GM12865 (cell line): ENCODE measurements at regions not wholly inside any gene's neighbourhood (a gene's known extent, or its start where the extent isn't known, plus 50 kb on each side); places are given as distances from the start of the nearest gene placed in this dataset.

Experiments used
- DNase-seq: peaks from one replicate; pipeline ENCODE4 v3.0.0; 2010; ENCODE audit warnings: low read depth
- H3K4me3 ChIP-seq: 2 replicates; pipeline ENCODE4 v1.5.1; 2011; ENCODE audit warnings: mild to moderate bottlenecking, low read depth, low read length, control low read depth
- CTCF ChIP-seq: IDR thresholded peaks from 2 replicates; pipeline ENCODE4 v1.5.1; 2011; ENCODE audit warnings: low read length, control low read depth, low read depth, inconsistent platforms; ENCODE audit not compliant: insufficient read depth; ENCODE audit errors: missing control alignments

GRCh38 chr1:102365071-102365470 lies 368.3 kb upstream of the OLFM3 start:
- DNase-seq = no peak
- no peak overlapping the region for H3K4me3 ChIP-seq
- no peak for TF ChIP-seq CTCF

DNA sequence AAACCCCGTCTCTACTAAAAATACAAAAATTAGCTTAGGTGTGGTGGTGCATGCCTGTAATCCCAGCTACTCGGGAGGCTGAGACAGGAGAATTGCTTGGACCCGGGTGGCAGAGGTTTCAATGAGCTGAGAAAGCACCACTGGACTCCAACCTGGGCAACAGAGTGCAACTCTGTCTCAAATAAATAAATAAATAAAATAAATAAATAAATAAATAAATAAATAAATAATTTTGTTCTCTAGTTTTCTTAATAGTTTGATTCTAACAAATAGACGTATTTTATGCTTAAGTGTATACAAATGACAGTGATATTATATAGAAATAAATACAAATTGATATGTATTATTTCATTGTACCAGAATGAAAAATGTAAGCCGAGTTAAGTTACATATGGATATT lies 339.9 kb upstream of the OLFM3 start:
- TF ChIP-seq CTCF = no peak
- DNase-seq = no peak
- no peak overlapping the region for H3K4me3 ChIP-seq

DNA sequence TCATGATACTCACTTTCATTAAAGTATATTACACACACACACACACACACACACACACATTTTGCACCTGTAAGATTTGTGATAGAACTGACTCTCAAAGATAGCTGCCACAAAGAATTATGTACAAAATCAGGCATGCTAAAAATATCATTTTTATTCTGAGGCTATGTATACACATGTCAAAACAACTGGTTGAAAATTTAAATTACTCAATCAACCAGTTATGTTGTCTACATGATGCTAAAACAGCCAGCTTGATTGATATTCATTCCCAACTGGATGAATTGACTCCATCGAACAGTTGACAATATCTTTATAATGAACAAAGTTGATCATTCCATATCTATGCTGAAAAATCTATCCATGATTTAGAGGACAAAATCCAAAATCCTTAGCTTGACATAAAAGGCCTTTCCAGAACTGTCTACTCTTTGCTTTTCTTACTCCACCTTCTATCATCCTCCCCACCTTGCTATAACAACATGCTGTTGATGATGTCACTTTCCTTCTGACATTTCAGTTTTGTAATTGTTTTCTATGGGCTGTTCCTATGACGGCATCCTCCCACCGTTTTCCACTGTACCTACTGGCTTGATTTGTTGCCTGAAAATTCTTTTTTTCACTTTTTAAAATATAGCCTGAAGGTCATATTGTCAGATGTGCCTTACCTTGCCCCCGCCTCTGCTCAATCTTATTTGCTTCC lies 321.5 kb upstream of the OLFM3 start:
- H3K4me3 ChIP-seq = no peak overlapping the region
- no peak for TF ChIP-seq CTCF
- no peak for DNase-seq

DNA sequence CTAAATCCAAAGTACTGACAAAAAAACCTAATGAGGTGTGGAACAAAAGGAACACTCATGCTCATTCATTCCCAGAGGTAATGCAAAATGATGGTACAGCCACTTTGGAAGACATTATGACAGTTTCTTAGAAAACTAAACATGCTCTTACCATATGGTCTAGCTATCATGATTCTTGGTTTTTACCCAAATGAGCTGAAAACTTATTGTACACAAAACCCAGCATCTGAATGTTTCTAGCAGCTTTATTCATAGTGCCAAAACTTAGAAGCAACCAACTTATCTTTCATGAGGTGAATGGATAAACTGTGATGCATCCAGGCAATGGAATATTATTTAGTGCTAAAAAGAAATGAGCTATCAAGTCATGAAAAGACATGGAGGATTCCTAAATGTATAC lies 318.4 kb upstream of the OLFM3 start:
- no peak overlapping the region for H3K4me3 ChIP-seq
- TF ChIP-seq CTCF = no peak
- no peak for DNase-seq

- no peak for DNase-seq
- no peak overlapping the region for H3K4me3 ChIP-seq
- no peak for TF ChIP-seq CTCF
Observed at GRCh38 chr1:102296116-102296515, 299.4 kb upstream of the OLFM3 start.

GRCh38 chr1:102282955-102283354 lies 286.2 kb upstream of the OLFM3 start:
- TF ChIP-seq CTCF = no peak
- no peak for DNase-seq

GRCh38 chr1:102262994-102263393 lies 266.3 kb upstream of the OLFM3 start:
- no peak for DNase-seq
- TF ChIP-seq CTCF = no peak
- H3K4me3 ChIP-seq = no peak overlapping the region

More at GRCh38 chr1:102282955-102283354, 286.2 kb upstream of the OLFM3 start:
- H3K4me3 ChIP-seq = no peak overlapping the region
